H1 (cell line): ENCODE measurements at regions not wholly inside any gene's neighbourhood (a gene's known extent, or its start where the extent isn't known, plus 50 kb on each side); places are given as distances from the start of the nearest gene placed in this dataset.

ENCODE experiments used
- BACH1 ChIP-seq: IDR thresholded peaks from 2 replicates; pipeline ENCODE4 v1.6.1; 2012; ENCODE audit warnings: low read length, improper control_type of control experiment
- EZH2 ChIP-seq: fragments of 200-600 bp; sonication (generic); IDR thresholded peaks from 2 replicates; pipeline ENCODE4 v1.7.1; 2012; ENCODE audit warnings: low read depth, mild to moderate bottlenecking, moderate library complexity, low read length, inconsistent platforms; ENCODE audit not compliant: severe bottlenecking
- HDAC6 ChIP-seq: IDR thresholded peaks from one replicate; pipeline ENCODE4 v1.7.1; 2012; ENCODE audit warnings: low read depth, mild to moderate bottlenecking, inconsistent platforms, low read length, moderate library complexity
- RFX5 ChIP-seq: IDR thresholded peaks from 2 replicates; pipeline ENCODE4 v1.6.1; 2011; ENCODE audit warnings: low read depth, low read length, improper control_type of control experiment, borderline replicate concordance
- RXRA ChIP-seq: IDR thresholded peaks from 2 replicates; pipeline ENCODE4 v1.6.1; 2011; ENCODE audit warnings: low read depth, mild to moderate bottlenecking, low read length, moderate library complexity; ENCODE audit not compliant: insufficient read depth
- SP2 ChIP-seq: IDR thresholded peaks from 2 replicates; pipeline ENCODE4 v1.6.1; 2012; ENCODE audit warnings: mild to moderate bottlenecking, low read length, inconsistent platforms
- TAF1 ChIP-seq: IDR thresholded peaks from 2 replicates; pipeline ENCODE4 v1.6.1; 2011; ENCODE audit warnings: mild to moderate bottlenecking, low read depth, low read length
- TF ChIP-seq, protein P1 (sequence below): fragments of 300-600 bp; sonication (generic); IDR thresholded peaks from 2 replicates; pipeline ENCODE4 v1.7.1; 2012; ENCODE audit warnings: low read length, moderate library complexity, mild to moderate bottlenecking, inconsistent platforms; ENCODE audit not compliant: insufficient replicate concordance

GRCh38 chr3:8286086-8286485 lies 215.5 kb upstream of the LMCD1 start (continued):
- TF ChIP-seq, protein P1, sequence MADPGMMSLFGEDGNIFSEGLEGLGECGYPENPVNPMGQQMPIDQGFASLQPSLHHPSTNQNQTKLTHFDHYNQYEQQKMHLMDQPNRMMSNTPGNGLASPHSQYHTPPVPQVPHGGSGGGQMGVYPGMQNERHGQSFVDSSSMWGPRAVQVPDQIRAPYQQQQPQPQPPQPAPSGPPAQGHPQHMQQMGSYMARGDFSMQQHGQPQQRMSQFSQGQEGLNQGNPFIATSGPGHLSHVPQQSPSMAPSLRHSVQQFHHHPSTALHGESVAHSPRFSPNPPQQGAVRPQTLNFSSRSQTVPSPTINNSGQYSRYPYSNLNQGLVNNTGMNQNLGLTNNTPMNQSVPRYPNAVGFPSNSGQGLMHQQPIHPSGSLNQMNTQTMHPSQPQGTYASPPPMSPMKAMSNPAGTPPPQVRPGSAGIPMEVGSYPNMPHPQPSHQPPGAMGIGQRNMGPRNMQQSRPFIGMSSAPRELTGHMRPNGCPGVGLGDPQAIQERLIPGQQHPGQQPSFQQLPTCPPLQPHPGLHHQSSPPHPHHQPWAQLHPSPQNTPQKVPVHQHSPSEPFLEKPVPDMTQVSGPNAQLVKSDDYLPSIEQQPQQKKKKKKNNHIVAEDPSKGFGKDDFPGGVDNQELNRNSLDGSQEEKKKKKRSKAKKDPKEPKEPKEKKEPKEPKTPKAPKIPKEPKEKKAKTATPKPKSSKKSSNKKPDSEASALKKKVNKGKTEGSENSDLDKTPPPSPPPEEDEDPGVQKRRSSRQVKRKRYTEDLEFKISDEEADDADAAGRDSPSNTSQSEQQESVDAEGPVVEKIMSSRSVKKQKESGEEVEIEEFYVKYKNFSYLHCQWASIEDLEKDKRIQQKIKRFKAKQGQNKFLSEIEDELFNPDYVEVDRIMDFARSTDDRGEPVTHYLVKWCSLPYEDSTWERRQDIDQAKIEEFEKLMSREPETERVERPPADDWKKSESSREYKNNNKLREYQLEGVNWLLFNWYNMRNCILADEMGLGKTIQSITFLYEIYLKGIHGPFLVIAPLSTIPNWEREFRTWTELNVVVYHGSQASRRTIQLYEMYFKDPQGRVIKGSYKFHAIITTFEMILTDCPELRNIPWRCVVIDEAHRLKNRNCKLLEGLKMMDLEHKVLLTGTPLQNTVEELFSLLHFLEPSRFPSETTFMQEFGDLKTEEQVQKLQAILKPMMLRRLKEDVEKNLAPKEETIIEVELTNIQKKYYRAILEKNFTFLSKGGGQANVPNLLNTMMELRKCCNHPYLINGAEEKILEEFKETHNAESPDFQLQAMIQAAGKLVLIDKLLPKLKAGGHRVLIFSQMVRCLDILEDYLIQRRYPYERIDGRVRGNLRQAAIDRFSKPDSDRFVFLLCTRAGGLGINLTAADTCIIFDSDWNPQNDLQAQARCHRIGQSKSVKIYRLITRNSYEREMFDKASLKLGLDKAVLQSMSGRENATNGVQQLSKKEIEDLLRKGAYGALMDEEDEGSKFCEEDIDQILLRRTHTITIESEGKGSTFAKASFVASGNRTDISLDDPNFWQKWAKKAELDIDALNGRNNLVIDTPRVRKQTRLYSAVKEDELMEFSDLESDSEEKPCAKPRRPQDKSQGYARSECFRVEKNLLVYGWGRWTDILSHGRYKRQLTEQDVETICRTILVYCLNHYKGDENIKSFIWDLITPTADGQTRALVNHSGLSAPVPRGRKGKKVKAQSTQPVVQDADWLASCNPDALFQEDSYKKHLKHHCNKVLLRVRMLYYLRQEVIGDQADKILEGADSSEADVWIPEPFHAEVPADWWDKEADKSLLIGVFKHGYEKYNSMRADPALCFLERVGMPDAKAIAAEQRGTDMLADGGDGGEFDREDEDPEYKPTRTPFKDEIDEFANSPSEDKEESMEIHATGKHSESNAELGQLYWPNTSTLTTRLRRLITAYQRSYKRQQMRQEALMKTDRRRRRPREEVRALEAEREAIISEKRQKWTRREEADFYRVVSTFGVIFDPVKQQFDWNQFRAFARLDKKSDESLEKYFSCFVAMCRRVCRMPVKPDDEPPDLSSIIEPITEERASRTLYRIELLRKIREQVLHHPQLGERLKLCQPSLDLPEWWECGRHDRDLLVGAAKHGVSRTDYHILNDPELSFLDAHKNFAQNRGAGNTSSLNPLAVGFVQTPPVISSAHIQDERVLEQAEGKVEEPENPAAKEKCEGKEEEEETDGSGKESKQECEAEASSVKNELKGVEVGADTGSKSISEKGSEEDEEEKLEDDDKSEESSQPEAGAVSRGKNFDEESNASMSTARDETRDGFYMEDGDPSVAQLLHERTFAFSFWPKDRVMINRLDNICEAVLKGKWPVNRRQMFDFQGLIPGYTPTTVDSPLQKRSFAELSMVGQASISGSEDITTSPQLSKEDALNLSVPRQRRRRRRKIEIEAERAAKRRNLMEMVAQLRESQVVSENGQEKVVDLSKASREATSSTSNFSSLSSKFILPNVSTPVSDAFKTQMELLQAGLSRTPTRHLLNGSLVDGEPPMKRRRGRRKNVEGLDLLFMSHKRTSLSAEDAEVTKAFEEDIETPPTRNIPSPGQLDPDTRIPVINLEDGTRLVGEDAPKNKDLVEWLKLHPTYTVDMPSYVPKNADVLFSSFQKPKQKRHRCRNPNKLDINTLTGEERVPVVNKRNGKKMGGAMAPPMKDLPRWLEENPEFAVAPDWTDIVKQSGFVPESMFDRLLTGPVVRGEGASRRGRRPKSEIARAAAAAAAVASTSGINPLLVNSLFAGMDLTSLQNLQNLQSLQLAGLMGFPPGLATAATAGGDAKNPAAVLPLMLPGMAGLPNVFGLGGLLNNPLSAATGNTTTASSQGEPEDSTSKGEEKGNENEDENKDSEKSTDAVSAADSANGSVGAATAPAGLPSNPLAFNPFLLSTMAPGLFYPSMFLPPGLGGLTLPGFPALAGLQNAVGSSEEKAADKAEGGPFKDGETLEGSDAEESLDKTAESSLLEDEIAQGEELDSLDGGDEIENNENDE: no peak
- TF ChIP-seq TAF1 (no peak), RXRA (no peak), SP2 (no peak), HDAC6 (no peak), EZH2 (no peak), BACH1 (no peak), RFX5 (no peak)
